ENCODE measurements at regions not wholly inside any gene's neighbourhood (a gene's known extent, or its start where the extent isn't known, plus 50 kb on each side); places are given as distances from the start of the nearest gene placed in this dataset.
"Not testable (repeated sequence)": the region's sequence is repeated elsewhere in the genome, so short reads cannot be mapped to it uniquely, and the experiment has no call there.

DNA sequence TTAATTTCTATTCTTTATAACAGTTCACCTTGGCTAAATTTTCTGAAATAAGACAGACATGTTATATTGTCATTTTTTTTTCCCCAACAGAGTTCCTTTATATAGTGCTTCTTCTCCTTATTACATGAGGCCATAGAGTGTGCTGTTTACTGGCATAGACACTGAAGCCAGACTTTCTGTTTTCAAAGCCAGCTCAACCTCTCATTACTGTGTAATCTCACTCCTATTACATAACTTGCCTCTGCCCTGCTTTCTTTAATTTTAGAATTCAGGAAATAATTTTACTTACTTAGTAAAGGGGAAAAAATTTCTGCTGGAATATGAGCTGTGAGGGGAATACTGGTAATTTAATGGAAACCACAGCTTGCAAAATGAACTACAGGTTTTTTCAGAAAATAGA lies 1380.4 kb downstream of the SLITRK1 start:
- DNase-seq: no peak

DNA sequence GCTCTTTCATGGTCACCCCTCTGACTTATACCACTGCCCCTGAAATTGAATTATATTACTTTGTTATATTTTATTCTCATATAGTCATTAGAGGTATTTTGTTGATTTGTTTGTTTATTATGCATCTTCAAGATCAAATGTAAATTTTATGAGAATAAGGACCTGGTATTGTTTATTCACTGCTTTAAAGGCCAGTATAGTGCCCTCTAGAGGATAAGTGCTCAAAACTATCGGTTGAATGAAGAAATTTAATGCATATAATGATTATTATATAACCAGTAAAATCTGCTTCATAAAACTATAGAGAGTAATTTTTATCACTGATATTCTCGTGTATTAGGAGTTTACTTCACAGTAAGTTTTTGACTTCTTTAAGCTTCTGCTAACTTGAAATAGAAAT lies 1401.9 kb downstream of the SLITRK1 start:
- no peak for DNase-seq

DNA sequence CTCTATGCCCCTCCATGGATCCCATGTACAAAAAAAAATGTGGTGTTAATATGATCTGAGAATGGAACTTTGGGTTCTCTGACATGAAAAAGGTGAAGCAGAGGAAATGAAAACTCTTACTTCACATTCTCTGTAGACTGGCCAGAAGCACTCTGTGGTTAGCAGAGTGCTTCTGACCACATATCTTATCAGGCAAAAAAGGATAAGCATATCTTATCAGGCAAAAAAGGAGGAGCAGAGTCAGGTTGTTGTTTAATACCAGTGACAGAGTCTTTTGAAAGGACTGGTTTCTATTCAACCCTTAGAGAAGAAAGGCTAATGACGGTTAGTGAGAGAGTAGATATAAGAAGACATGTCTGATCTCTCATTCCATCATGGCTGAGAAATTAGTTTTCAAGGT lies 1404.8 kb downstream of the SLITRK1 start:
- DNase-seq: no peak

DNA sequence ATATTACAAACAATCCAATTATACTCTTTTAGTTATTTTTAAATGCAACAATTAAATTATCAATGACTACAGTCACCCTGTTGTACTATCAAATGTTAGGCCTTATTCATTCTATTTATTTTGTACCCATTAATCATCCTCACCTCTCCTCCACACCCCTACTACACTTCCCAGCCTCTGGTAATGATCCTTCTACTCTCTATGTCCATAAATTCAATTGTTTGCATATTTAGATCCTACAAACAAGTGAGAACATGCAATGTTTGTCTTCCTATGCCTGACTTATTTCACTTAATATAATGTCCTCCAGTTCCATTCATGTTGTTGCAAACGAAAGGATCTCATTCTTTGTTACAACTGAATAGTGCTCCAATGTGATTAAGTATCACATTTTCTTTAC lies 1414.6 kb downstream of the SLITRK1 start:
- no peak for DNase-seq

DNA sequence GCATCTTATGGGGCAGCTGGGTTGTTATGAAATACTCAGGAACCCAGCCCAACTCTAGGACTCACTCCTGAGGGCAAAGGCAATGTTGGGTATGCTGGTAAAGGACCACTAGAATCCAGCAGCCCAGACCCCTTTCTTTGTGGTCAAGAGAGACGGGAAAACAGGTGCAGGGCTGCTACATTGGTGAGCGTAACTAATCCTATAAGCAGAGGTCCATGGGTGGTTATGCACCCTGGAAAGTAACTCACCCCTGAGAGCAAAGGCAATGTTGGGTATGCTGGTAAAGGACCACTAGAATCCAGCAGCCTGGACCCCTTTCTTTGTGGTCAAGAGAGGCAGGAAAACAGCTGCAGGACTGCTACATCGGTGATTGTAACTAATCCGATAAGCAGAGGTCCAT lies 1422.7 kb downstream of the SLITRK1 start:
- not testable (repeated sequence) for DNase-seq

DNA sequence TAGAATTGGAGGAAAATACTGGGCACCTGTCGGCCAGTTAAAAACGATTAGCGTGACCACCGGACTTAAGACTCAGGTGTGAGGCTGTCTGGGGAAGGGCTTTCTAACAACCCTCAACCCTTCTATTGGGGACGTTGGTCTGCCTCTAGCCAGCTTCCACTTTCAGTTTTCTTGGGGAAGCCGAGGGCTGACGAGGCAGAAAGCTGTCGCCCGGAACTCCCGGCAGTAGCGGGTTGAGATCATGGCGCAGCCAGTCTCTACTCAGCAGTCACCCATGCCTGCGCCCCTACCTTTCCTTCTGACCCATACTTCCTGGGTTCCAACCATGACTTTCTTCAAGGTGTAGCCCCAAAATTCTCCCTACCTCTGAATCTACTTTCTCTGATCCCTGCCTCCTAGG lies 1424.1 kb downstream of the SLITRK1 start:
- DNase-seq: no peak

DNA sequence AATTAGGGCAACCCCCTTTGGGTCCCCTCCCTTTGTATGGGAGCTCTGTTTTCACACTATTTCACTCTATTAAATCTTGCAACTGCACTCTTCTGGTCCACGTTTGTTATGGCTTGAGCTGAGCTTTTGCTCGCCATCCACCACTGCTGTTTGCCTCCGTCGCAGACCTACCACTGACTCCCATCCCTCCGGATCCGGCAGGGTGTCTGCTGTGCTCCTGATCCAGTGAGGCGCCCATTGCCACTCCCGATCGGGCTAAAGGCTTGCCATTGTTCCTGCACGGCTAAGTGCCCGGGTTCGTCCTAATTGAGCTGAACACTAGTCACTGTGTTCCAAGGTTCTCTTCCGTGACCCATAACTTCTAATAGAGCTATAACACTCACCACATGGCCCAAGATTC lies 1424.7 kb downstream of the SLITRK1 start:
- not testable (repeated sequence) for DNase-seq

DNA sequence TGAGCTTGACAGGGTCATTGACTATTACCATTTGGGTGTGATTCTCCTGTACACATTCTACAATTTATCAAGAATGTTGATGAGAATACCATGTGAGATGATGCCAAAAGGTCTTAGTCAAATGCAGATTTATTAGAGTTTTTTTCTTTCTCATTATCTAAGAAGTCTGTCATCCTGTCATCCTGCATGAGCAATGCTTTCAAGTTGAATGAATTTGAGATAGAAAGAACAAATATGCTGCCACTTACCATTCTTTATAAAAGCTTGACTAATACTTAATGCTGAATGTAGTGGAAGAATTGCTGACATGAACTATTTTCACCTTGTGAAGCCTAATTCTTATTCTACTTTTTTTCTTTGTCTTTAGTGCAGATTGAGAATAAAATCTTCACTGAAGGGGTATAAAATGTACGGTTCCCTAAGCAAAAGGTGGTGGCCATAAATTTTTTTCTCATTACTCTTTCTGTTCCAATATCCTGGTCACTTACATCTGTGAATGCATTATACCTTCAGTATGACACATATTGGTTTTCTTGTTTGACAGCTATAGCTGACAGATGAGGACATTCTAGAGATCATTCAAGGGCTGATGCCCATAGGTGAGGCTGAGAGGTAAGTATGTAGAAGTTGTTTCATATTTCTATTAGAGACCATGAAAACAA lies 1434.7 kb downstream of the SLITRK1 start:
- DNase-seq: no peak

DNA sequence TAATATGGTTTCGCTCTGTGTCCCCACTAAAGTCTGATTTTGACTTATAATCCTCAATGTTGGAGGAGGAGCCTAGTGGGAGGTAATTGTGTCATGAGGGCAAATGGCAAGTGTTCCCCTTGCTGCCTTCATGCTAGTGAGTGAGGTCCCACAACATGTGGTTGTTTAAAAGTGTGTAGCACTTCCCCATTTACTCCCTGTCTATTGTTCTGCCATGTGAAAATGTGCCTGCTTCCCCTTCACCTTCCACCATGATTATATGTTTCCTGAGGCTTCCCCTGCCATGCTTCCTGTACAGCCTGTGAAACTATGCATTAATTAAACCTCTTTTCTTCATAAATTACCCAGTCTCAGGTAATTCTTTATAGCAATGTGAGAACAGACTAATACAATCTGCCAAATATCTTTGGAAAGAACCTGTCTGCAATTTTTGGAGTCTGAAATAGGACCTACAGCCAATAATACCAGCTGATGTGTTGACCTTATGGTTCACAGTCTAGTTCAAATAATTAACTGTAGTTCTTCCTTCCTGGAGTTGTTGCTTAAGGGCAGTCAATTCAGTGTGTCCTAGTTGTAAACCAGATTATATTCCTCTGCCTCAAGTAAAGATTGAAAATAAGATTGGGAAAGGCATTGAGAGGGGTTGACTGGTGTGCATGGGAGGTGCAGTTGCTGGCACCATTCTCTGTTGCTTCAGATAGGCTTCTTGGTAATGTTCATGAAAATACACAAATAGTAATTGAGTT lies 1442.9 kb downstream of the SLITRK1 start:
- DNase-seq: no peak

DNA sequence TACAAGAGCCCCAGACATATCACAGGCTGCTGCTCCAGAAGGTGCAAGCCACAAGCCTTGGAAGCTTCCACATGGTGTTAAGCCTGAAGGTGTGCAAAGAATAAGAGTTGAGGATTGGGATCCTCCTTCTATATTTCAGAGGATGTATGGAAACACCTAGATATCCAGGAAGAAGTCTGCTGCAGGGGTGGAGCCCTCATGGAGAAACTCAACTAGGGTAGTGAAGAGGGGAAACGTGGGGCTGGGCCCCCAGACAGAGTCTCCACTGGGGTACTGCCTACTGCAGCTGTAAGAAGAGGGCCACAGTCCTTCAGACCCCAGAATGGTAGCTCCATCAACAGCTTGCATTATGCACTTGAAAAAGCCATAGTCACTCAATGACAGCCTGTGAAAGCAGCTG lies 1444.0 kb downstream of the SLITRK1 start:
- no peak for DNase-seq

DNA sequence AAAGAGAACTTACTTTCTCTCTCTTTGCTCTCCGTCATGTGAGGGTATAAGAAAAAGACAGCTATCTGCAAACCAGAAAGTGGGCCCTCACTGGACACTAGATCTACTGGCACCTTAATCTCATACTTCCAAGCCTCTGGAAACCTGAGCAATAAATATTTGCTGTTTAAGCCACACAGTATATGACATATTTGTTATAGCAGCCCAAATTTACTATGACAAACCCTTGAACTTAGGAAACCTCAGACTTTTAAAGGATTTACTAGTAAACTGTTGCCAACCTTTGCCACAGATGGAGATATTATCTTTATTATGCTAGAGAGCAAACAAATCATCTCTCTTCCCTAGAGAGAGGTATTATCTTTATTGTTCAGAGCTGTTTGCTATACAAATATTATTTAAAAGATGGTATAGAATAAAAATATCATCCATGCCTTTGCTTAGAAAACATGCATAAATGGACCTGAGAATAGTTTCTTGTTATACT lies 1446.1 kb downstream of the SLITRK1 start:
- no peak for DNase-seq

DNA sequence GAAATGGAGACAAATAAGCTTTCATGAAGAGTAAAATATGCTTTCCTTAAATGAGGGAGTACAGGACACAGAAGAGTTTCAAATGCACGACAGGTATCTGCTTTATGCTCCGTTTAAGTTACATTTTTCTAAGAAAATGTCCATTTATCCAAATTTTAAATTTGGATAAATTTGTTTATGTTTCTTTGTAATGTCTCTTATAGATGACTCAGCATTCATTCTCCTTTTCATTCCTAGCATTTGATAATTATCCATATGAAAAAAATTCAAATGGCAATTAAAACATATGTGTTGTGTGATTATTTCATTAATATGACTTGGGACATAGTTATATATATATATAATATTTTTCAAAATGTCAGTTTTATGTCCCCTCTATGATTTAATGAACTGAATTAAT lies 1449.3 kb downstream of the SLITRK1 start:
- no peak for DNase-seq

DNA sequence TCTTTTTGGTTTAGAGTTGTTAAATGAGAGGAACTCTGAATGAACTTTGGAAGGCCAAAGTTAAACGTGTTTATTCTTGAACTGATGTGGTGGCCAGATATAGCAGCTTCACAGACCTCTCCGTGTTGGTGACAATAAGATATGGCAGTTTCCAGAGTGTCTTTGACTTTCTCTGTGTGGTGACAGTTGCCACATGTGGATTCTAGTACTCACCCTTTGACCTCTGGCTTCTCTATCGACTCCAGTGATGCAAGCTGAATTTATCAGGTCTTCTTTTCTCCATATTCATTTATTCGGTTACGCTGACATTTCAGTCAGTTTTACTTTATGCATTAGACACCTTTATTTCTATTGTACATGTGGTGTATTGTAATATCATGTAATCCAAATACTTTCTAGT lies 1469.5 kb downstream of the SLITRK1 start:
- DNase-seq: no peak

DNA sequence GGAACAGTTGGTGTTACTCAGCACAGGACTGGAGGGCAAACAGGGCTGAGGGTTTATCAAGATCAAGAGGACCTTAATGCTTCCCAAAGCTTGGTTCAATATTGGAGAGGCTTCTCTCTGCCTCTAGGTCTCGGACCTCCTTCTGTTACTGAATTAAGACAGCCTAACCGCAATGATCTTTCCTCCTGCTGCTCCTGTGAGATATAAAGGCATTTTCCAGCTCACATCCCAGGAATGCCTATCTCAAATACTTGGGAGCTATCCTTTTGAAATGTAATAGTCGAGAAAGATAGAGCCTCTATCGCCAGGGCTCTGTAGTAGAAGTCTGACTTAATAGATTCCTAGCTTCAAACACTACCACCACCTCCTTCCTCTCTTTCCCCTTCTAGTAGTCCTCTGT lies 1475.0 kb downstream of the SLITRK1 start:
- DNase-seq: no peak

DNA sequence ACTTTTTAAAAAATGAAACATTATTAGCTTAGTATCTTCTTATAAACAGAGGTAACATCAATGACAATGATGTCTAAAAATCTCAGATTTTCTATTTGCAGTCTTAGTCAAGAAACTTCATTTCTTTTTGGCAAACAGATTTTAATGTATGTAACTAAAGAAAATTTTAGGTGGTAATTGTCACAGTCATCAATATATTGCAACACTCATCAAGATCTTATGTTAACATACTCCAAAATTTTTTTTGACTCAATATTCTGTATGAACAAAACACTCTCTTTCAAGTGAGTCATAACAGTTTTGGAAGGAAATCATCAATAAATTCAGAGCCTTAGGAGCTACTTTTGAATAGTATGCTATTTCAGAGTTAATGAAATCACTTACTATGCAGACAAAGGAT lies 1507.6 kb downstream of the SLITRK1 start:
- DNase-seq: no peak

DNA sequence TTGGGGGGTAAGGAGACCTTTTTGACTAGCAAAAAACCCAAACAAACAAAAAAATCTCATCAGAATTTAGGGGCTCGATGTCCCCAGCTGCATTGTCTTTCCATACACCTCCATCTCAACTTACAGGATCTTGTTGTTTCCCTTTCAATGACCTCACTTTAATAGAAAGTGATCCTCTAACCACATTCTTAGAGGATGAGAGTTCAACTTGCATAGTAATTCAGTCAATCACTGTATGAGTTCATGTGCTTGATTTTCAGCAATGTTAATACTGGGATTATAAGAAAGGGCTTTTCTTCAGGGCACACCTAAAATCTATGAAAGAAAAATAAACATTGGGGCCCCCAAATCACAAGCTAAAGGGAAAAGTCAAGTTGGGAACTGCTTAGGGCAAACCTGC lies 1512.0 kb downstream of the SLITRK1 start:
- no peak for DNase-seq

DNA sequence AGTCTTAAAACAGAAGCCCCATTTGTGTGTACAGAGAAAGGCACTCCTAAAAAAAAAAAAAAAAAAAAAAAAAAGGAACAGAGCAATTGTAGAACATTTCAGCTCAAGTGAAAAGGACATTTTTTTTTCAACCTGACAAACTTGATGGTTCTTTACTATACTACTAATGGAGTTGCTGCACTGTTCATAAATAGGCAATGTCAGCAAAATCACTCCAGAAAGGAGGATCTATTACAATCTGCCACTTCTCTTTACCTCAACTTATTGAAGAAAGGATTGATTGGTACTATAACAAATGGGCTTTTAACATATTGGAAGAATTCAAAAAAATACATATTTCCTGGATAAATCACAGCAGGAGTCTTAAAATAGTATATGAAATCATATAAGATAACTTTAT lies 1517.7 kb downstream of the SLITRK1 start:
- DNase-seq: no peak

DNA sequence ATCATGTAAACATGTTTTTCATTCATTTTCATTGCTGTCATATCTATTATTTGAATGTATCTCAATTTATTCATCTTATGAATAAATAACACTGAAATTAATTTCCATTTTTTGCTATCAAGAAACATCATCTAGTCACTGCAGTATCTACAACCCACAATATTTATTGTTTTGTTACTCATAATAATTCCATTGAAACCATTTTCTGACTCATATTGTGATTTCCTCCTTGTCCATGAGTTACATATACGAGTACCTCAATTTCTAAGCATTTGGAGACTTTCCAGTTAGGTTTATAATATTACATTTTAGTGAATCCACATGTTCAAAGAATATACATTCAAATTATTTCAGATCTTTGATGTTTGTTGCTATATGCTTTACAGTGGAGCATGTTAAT lies 1524.0 kb downstream of the SLITRK1 start:
- DNase-seq: no peak

DNA sequence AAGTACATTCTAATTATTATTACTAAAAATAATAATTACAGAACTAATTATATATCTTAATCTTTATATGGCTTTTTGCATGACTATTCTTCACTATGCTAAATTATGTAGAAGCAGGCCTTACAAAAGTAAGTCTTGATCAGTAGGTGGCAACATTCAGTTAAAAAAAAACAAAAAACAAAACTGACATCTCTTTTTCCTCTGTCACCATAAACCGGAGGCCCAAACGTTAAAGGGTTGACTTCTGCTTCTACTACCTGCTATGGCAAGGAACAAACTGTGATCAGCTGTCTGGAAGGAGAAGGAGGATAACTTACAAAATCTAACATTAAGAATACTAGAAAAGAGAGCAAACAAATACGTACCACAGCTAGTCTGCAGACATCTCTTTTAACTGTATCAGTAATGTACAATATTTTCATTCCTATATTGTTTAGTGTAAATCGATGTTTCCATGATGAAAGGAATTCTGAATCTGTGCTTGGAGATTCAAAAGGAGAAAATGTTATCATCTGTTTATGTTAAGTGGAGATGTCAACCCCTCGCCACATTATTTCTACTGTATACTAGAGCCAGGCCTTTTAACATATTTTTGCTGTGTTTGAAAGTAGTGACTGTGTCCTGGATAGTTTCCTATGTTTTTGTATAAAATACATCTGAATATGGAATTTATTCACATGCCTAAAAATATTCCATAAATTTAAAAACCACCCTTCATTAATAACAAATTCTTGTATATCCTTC lies 1525.4 kb downstream of the SLITRK1 start:
- no peak for DNase-seq

DNA sequence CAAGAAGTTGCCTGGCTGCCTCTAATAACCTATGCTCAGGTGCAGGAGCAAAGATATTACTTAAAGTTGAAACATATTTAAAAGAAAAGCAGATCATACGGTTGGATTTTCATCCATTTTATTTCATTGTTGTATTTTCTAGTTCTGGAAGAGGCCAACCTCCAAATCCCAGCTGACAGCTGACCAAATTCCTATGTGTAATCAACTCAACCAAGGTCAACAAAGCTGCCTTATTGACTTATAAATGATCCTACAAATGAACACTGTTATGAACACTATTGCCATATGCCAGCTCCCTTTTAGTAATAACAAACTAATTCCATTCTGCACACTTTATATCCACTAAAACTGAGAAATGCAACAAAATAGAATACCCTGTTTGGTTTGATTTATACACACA lies 1537.4 kb downstream of the SLITRK1 start:
- no peak for DNase-seq

DNA sequence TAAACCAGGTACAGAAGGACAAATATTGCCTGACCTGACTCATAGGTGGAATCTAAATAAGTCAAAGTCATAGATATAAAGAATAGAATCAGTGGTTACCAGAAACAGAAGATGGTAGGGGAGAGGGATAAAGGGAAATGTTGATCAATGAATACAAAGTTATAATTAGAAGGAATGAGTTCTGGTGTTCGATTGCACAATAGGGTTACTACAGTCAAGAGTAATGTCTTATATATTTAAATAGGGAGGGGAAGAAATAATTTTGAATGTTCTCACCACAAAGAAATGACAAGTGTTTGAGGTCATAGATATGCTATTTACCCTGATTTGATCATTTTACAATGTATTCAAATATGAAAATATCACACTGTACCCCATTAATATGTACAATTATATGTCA lies 1541.2 kb downstream of the SLITRK1 start:
- no peak for DNase-seq

DNA sequence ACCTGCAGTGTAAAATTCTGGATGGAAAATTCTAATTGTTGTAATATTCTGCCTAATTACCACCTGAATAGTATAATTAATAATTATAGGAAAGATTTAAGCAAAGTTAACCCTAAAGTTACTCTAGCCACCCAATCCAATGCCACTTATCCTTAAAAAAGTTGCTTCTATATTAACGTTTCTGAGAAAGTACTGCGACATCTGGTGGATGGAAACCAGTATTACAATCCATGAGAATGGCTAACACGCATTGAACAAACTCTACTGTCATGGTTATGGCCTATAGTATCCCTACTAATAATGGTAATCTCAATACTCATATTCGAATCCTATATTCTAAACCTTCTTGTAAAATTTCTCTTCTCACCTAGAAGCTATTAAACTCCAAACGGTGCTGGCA lies 1551.8 kb downstream of the SLITRK1 start:
- DNase-seq: no peak

DNA sequence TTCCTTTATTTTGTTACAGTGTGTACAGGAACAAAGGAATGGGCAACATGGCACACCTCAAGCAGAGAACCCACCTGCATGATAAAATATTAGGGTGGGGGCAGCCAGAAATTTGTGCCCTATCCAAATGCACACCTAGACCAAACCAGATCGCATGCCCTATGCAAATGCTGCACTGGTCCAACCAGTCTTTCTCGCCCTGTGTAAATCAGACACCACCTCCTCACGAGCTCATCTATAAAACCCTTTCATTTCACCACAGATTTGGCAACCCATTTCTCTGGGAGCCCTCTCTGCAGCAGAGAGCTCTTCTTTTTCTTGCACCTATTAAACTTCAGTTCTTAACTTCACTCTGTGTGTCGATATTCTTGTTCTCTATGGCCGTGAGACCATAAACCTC lies 1559.2 kb downstream of the SLITRK1 start:
- DNase-seq: no peak

DNA sequence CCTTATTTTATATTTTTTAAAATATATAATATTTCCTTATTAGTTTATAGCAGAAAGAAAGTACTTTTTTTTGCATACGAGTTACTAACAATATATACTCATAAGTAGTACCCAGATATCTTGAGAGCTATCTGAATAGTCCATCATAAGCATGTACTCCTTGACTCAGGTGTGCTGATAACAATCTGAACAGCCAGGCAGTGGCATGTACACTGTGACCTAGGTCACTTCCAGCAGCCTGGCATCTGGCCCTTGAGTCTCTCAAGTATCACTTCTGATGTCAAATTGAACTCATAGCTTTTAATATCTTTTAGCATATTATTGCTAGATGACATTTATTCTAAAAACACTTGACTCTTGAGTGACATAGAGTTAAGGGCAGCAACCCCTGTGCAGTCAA lies 1576.7 kb downstream of the SLITRK1 start:
- no peak for DNase-seq

All from T-helper 1 cell (primary cell).